Choroid plexus epithelial cell (primary cell): ENCODE measurements at regions not wholly inside any gene's neighbourhood (a gene's known extent, or its start where the extent isn't known, plus 50 kb on each side); places are given as distances from the start of the nearest gene placed in this dataset.

ENCODE experiments used
- DNase-seq: peaks from one replicate; pipeline ENCODE4 v3.0.0-alpha.2; 2010; ENCODE audit warnings: low read depth
- H3K4me3 ChIP-seq: 2 replicates; pipeline ENCODE4 v1.5.1; 2011; ENCODE audit warnings: low read depth, mild to moderate bottlenecking, control low read depth, low read length, moderate library complexity
- TF ChIP-seq, protein P1 (sequence below): conservative IDR thresholded peaks from 2 replicates; pipeline ENCODE4 v1.5.1; 2011; ENCODE audit warnings: low read depth, mild to moderate bottlenecking, control low read depth, inconsistent platforms, low read length, moderate library complexity

DNA sequence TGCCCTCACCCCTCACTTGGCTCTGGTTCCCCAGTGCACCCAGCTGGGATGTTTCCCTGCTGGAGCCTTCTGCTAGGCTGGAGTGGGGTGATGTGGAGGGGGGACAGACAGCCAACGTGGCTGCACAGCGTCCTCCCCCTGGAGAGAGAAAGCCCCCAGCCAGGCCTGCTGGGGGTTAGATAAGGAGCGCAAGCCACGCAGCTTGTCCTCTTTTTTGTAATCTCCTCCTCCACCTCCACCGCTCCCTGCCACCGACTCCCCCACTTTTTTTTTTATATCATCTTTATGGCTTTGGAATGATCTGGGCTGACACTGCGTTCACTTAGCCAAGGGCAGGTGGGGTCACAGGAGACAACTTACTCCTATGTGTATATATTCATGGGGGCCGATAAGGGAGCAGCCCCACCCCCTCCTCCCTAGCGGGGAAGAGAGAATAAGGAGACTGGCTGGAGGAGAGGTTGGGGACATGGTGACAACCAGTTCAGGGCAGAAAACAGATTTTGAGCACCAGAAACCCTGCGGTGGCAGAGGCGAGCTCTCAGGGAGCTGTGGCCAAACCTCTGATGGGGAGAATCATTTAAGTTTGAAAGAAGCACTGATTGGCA is 169.9 kb upstream of the LHX5 start:
- no peak overlapping the region for H3K4me3 ChIP-seq
- no peak for DNase-seq
- TF ChIP-seq, protein P1, sequence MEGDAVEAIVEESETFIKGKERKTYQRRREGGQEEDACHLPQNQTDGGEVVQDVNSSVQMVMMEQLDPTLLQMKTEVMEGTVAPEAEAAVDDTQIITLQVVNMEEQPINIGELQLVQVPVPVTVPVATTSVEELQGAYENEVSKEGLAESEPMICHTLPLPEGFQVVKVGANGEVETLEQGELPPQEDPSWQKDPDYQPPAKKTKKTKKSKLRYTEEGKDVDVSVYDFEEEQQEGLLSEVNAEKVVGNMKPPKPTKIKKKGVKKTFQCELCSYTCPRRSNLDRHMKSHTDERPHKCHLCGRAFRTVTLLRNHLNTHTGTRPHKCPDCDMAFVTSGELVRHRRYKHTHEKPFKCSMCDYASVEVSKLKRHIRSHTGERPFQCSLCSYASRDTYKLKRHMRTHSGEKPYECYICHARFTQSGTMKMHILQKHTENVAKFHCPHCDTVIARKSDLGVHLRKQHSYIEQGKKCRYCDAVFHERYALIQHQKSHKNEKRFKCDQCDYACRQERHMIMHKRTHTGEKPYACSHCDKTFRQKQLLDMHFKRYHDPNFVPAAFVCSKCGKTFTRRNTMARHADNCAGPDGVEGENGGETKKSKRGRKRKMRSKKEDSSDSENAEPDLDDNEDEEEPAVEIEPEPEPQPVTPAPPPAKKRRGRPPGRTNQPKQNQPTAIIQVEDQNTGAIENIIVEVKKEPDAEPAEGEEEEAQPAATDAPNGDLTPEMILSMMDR, result no peak

DNA sequence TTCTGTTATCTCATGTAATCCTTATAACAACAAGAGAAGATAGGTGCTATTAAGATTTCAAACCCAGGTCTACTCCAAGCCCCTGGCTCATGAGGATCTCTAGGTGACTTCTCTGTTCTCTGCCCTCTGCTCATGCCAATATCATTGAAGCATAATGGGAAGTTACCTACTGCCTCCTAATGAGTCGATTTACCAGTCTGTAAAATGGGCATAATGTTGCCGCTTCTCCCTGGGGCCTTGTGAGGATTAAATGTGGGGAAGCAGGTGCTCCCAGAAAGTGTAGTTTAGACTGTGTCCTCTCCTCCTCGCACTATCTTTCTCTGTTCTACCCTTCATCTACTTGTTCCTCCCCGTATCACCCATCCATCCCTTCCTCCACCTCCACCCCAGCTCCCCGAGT is 169.2 kb upstream of the LHX5 start:
- no peak overlapping the region for H3K4me3 ChIP-seq
- TF ChIP-seq, protein P1, result no peak
- no peak for DNase-seq

DNA sequence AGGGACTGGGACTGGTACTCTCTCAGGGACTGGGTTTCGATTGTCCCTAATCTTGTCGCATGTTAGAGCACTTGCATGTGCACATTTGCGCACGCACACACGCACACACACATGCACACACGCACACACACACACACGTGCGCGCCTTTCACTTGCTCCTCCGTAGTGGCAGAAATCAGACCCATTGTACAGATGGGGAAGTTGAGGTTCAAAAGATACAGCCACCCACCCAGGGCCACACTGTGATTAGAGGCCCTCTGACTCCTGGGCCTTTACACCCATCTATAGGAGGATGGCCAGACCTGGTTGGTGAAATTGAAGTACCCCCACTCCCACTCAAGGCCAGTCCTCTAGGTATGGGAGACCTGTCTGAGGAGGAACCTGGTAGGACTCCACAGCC is 167.8 kb upstream of the LHX5 start:
- H3K4me3 ChIP-seq, result no peak overlapping the region
- DNase-seq, result no peak
- TF ChIP-seq, protein P1, result no peak

DNA sequence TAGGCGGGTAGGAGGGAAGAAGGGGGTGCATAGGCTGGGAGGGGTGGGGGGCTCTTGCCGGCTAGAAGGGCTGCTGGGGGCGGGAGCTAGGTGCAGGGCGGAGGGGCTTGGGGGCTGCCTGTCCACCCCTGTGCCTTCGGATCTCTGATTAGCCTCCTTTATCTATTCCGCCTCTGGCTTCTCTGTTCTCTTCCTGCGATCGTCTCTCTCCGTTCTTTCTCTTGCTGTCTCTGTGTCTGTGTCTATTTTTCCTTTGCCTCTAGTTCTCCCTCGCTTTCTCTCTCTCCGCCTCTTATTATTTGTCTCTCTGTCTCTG is 166.7 kb upstream of the LHX5 start:
- no peak for DNase-seq
- H3K4me3 ChIP-seq, result no peak overlapping the region
- TF ChIP-seq, protein P1, result no peak

DNA sequence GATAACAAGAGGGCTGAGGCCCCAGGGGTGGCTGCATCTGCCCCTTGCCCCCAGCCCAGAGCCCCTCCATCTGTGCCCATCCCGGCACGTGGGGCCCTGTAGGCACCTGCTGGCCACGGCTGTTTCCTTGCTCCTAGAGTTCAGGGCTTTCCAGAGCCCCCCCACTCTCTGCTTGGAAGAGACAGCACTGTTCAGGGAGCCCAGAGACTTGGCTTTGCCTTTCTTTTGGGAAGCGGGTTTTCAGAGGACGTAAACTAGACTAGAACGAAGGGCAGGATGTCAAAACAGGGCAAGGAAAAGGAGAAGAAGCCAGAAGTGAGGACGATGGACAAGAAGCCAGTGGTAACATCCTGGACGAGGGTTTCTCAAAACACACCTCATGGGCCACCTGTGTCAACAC is 163.3 kb upstream of the LHX5 start:
- no peak for DNase-seq
- TF ChIP-seq, protein P1, result no peak
- H3K4me3 ChIP-seq, result no peak overlapping the region

DNA sequence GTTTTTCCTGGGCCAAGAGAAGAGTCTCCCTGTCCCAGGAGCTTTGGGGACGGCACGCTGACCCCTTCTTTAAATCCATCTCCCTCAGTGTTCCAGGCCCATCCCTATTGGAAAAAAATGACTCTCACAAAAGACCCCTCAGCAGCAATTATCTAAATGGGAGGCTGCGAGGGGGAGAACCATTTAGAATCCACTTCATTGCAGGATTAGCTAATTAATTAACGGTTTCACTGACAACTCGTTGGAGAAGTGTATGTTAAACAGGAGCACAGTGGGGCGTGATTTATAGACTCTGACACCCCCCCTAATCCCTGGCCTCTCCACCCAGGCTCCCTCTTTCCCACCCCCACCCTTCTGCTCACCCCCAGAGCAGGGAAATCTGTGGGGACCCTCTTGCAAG is 162.8 kb upstream of the LHX5 start:
- DNase-seq, result no peak
- no peak overlapping the region for H3K4me3 ChIP-seq
- TF ChIP-seq, protein P1, result no peak

DNA sequence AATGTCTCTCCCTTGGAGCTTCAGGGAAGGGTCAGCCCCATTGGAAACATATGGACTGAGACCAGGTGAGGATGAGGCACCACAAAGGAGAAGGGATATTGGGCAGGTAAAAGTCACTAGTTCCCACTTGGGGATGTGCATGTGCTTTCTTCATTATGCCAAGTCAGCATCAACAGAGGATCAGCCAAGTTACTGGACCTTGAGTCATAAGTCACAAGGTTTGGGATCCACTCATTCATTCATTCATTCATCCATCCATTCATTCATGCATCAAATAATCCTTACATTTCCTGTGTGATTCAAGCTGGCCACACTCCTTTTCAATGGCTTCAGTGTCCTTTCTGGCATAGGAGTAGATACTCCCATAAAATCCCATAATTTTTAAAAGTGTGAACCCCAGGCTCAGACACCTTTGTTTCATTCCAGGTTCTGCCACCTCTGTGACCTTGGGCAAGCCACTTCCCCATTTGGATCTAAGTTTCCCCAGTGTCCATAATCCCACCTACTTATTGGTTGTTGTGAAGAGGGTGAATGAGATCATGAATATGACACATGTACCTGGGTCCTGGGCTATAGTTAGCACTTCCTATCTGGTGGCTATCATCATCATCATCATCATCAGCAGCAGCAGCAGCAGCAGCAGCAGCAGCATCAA is 162.1 kb upstream of the LHX5 start:
- no peak for DNase-seq
- TF ChIP-seq, protein P1, result no peak

More for the DNA sequence above, 162.1 kb upstream of the LHX5 start:
- no peak overlapping the region for H3K4me3 ChIP-seq
